ENCODE measurements at regions not wholly inside any gene's neighbourhood (a gene's known extent, or its start where the extent isn't known, plus 50 kb on each side); places are given as distances from the start of the nearest gene placed in this dataset.

- Histone ChIP-seq H3K9me3 (no peaks in the 10 kb centered on the region), H3K4me1 (peaks cover 0 to 21% (median 11%) of the 10 kb centered on the region in 4 donors), H3K27ac (no peak overlapping the region), H3K36me3 (no peaks in the 10 kb centered on the region), H3K27me3 (no peaks in the 10 kb centered on the region), H3K4me3 (no peak overlapping the region)
- no peak for DNase-seq
- TF ChIP-seq CTCF (IDR thresholded peaks at IDR 0.05) (no peak), POLR2A (IDR thresholded peaks at IDR 0.05) (no peak), EP300 (IDR thresholded peaks at IDR 0.05) (no peak), POLR2AphosphoS5 (IDR thresholded peaks at IDR 0.05) (no peak)
- intact Hi-C loops (cut with DNase I; ENCODE audit: low total_unique reads): no loop called here
Measured at GRCh38 chr5:143498821-143499220, 95.3 kb upstream of the NR3C1 start.

DNA sequence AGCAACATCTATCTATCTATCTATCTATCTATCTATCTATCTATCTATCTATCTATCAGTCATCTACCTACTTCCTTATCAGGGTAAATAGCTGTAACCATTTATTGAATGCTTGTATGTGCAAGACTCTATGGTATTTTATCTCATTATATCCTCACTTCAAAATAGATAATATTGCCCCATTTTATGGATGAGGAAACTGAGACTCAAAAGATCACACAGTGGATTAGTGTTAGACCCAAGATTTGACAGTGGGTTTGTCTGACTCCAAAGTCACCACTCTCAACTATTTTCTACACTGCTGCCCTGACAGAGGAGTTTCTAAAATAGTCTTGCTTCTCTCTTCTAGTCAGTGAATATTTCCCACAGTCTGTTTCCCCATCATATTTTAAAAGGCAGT is 94.3 kb upstream of the NR3C1 start:
- TF ChIP-seq CTCF (IDR thresholded peaks at IDR 0.05): no peak
- no peak for TF ChIP-seq POLR2A (IDR thresholded peaks at IDR 0.05)
- no peak for TF ChIP-seq POLR2AphosphoS5 (IDR thresholded peaks at IDR 0.05)
- TF ChIP-seq EP300 (IDR thresholded peaks at IDR 0.05): no peak
- DNase-seq: no peak

DNA sequence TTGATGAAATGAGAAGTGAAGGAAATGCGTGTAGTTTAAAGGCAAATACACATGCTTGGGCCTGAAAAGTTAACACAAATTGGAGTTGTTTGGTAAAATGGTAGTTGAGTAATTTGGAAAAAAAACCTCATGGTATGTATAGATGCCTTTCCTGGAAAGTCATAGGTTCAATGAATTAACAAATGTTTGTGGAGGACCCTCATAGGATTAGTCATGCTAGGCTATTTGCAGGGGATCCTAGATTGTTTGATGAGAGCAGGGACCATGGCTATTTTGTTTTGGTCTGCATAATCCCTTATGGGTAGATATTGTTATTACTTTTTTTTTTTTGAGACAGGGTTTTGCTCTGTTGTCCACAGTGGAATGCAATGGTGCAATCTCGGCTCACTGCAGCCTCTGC is 93.5 kb upstream of the NR3C1 start:
- DNase-seq: no peak
- TF ChIP-seq CTCF (IDR thresholded peaks at IDR 0.05) (no peak), POLR2A (IDR thresholded peaks at IDR 0.05) (no peak), EP300 (IDR thresholded peaks at IDR 0.05) (no peak), POLR2AphosphoS5 (IDR thresholded peaks at IDR 0.05) (no peak)
- H3K9me3 ChIP-seq: no peaks in the 10 kb centered on the region
- no peak overlapping the region for H3K27ac ChIP-seq
- no peaks in the 10 kb centered on the region for H3K36me3 ChIP-seq
- peaks cover 0 to 21% (median 11%) of the 10 kb centered on the region in 4 donors for H3K4me1 ChIP-seq
- intact Hi-C loops (cut with DNase I; ENCODE audit: low total_unique reads): no loop called here
- no peak overlapping the region for H3K4me3 ChIP-seq
- WGBS, 5 donors: 91 to 96% (median 94%) methylated on average over 2 of the region's 2 CpGs
- no peaks in the 10 kb centered on the region for H3K27me3 ChIP-seq

More for the DNA sequence above, 94.3 kb upstream of the NR3C1 start:
- Histone ChIP-seq H3K36me3 (no peaks in the 10 kb centered on the region), H3K4me3 (no peak overlapping the region), H3K9me3 (no peaks in the 10 kb centered on the region), H3K27me3 (no peaks in the 10 kb centered on the region), H3K27ac (no peak overlapping the region), H3K4me1 (peaks cover 0 to 21% (median 11%) of the 10 kb centered on the region in 4 donors)
- intact Hi-C loops (cut with DNase I; ENCODE audit: low total_unique reads): no loop called here

- no peaks in the 10 kb centered on the region for H3K27me3 ChIP-seq
- H3K36me3 ChIP-seq: no peaks in the 10 kb centered on the region
- intact Hi-C loops (cut with DNase I; ENCODE audit: low total_unique reads): no loop called here
- no peaks in the 10 kb centered on the region for H3K9me3 ChIP-seq
- peak in 1 of 2 donors; percentile 79 for DNase-seq
- WGBS, 5 donors: 19 to 39% (median 31%) methylated on average over 2 of the region's 2 CpGs
- TF ChIP-seq CTCF (IDR thresholded peaks at IDR 0.05): no peak
- TF ChIP-seq POLR2AphosphoS5 (IDR thresholded peaks at IDR 0.05): no peak
- TF ChIP-seq EP300 (IDR thresholded peaks at IDR 0.05): no peak
- no peak for TF ChIP-seq POLR2A (IDR thresholded peaks at IDR 0.05)
- H3K4me3 ChIP-seq: no peak overlapping the region
- peaks cover 0 to 21% (median 11%) of the 10 kb centered on the region in 4 donors for H3K4me1 ChIP-seq
- H3K27ac ChIP-seq: peak overlapping the region in 2 of 5 donors; percentile 15
Measured at GRCh38 chr5:143495821-143496275, 92.4 kb upstream of the NR3C1 start.
